Chondrocyte (in vitro differentiated cells): ENCODE measurements at regions not wholly inside any gene's neighbourhood (a gene's known extent, or its start where the extent isn't known, plus 50 kb on each side); places are given as distances from the start of the nearest gene placed in this dataset.
"Not testable (repeated sequence)": the region's sequence is repeated elsewhere in the genome, so short reads cannot be mapped to it uniquely, and the experiment has no call there.

Experiments used
- DNase-seq: peaks from one replicate; pipeline ENCODE4 v3.0.0; 2021; ENCODE audit warnings: mixed read lengths, low spot score
- H3K27ac Mint-ChIP-seq: one replicate; pipeline ENCODE4 v1.8.0; 2021; ENCODE audit warnings: mild to moderate bottlenecking, moderate library complexity, mixed read lengths; ENCODE audit not compliant: unreplicated experiment
- H3K27me3 Mint-ChIP-seq: 2 replicates; pipeline ENCODE4 v1.8.0; 2021; ENCODE audit warnings: low read depth, mixed read lengths
- H3K36me3 Mint-ChIP-seq: 2 replicates; pipeline ENCODE4 v1.8.0; 2021; ENCODE audit warnings: low read depth, mixed read lengths
- H3K4me1 Mint-ChIP-seq: 2 replicates; pipeline ENCODE4 v1.8.0; 2021; ENCODE audit warnings: low read depth, mild to moderate bottlenecking, mixed read lengths
- H3K4me3 Mint-ChIP-seq: one replicate; pipeline ENCODE4 v1.8.0; 2021; ENCODE audit warnings: mild to moderate bottlenecking, moderate library complexity, mixed read lengths; ENCODE audit not compliant: unreplicated experiment
- H3K9me3 Mint-ChIP-seq: 2 replicates; pipeline ENCODE4 v1.8.0; 2021; ENCODE audit warnings: low read depth, mixed read lengths
- TF ChIP-seq, protein P1 (sequence below): fragments of 200-600 bp; sonication (generic); IDR thresholded peaks from 2 replicates; pipeline ENCODE4 v1.5.0; 2021; ENCODE audit warnings: antibody characterized with exemption, mild to moderate bottlenecking, moderate library complexity

DNA sequence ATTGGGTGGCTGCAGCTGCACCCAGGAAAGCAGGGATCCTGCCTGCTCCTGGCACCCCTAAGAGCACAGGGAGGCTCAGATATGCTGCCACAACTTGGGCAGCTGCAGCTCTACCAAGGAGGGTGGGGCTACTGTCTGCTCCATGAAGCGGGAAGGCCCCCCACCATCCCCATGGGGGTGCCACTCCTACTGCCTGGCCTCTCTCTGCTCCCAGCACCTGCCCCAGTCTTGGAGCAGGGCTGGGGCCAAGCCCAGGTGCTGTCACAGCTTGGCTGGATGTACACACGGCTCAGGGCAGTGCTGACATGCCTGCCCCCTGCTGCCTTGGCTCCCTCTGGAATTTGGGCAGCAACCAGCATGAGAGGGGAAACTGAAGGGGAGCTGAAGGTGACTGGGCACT is 214.7 kb upstream of the PLPPR1 start:
- TF ChIP-seq, protein P1, sequence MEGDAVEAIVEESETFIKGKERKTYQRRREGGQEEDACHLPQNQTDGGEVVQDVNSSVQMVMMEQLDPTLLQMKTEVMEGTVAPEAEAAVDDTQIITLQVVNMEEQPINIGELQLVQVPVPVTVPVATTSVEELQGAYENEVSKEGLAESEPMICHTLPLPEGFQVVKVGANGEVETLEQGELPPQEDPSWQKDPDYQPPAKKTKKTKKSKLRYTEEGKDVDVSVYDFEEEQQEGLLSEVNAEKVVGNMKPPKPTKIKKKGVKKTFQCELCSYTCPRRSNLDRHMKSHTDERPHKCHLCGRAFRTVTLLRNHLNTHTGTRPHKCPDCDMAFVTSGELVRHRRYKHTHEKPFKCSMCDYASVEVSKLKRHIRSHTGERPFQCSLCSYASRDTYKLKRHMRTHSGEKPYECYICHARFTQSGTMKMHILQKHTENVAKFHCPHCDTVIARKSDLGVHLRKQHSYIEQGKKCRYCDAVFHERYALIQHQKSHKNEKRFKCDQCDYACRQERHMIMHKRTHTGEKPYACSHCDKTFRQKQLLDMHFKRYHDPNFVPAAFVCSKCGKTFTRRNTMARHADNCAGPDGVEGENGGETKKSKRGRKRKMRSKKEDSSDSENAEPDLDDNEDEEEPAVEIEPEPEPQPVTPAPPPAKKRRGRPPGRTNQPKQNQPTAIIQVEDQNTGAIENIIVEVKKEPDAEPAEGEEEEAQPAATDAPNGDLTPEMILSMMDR = no peak
- peaks cover 6% of the 10 kb centered on the region for H3K27me3 Mint-ChIP-seq
- H3K4me3 Mint-ChIP-seq = no peak overlapping the region
- DNase-seq = no peak
- H3K4me1 Mint-ChIP-seq = no peaks in the 10 kb centered on the region
- H3K27ac Mint-ChIP-seq = no peak overlapping the region
- no peaks in the 10 kb centered on the region for H3K36me3 Mint-ChIP-seq
- no peaks in the 10 kb centered on the region for H3K9me3 Mint-ChIP-seq

DNA sequence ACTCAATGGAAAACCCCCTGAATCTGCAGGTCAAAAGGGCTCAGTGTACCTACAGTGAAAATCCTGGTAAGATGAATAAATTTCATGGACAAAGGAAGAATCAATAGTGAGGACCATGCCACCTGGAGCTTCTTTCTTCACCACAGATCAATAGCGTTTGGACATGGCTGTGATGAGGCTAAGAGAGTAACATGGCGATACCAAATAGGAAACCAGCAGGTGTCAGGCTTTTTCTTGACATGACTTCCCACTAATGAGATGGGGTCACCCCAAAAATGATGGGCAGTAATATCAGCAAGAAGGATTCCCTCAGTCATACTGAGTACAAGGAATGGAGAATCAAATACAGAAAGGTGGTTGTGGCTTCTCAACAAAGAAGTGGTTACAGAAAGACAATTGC is 208.5 kb upstream of the PLPPR1 start:
- H3K27ac Mint-ChIP-seq = no peak overlapping the region
- TF ChIP-seq, protein P1 = no peak

DNA sequence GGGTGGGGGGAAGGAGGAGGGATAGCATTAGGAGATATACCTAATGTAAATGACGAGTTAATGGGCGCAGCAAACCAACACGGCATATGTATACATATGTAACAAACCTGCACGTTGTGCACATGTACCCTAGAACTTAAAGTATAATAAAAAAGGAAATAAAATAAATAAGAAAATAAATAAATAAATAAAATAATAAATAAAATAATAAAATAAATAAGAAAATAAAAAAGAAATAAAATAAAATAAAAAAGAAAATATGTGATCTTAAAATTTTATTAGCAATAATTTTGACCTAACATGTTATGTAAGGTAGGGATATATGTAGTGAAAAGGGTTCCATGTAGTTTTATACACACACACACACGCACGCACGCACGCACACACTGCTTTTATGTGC is 195.5 kb upstream of the PLPPR1 start:
- not testable (repeated sequence) for H3K27me3 Mint-ChIP-seq, H3K27ac Mint-ChIP-seq, H3K4me3 Mint-ChIP-seq, H3K4me1 Mint-ChIP-seq, H3K9me3 Mint-ChIP-seq, H3K36me3 Mint-ChIP-seq, DNase-seq

More for the DNA sequence above, 208.5 kb upstream of the PLPPR1 start:
- peaks cover 10% of the 10 kb centered on the region for H3K27me3 Mint-ChIP-seq
- no peak for DNase-seq
- no peaks in the 10 kb centered on the region for H3K4me1 Mint-ChIP-seq
- no peaks in the 10 kb centered on the region for H3K9me3 Mint-ChIP-seq
- H3K36me3 Mint-ChIP-seq = no peaks in the 10 kb centered on the region
- H3K4me3 Mint-ChIP-seq = no peak overlapping the region

DNA sequence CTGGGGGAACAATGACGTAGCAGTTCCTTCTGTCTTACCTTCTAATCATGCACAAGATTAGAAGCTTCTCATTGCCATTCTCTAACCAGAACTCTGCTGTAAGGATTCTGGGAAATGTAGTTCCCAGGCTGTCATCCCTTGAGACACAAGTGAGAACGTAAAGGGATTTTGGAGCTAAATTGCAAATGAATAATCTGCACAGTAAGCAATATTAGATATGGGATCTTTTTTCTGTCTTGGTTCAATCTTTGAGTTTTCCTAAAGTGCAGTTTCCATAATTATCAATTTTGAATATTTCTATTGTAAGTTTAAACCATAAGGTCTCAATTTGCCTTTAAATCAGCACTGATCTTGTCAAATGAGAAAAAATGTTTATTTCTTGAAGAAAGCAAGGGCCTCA is 189.7 kb upstream of the PLPPR1 start:
- Mint-ChIP-seq H3K4me3 (no peak overlapping the region), H3K27ac (no peak overlapping the region), H3K36me3 (no peaks in the 10 kb centered on the region), H3K9me3 (no peaks in the 10 kb centered on the region), H3K4me1 (no peaks in the 10 kb centered on the region), H3K27me3 (peaks cover 4% of the 10 kb centered on the region)
- TF ChIP-seq, protein P1 = no peak
- DNase-seq = no peak

DNA sequence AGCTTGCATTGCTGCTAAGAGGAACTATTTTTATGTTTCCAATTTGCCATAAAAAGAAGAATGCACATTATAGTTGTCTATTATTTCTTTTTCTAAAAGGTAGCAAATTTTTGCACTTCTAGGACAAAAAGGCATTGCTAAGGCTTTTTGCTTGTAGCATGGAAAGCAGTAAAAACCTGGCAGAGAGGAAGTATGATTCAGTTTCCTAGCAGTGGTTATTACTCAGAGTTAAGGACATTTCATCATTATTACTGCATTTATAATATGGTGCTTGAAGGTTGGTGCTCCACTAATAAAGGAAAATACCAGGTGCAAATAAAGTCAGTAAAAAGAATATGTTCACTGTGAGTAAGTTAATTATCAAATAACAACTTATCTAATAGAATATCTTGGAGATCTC is 179.8 kb upstream of the PLPPR1 start:
- TF ChIP-seq, protein P1 = no peak
- Mint-ChIP-seq H3K36me3 (no peaks in the 10 kb centered on the region), H3K9me3 (no peaks in the 10 kb centered on the region), H3K4me3 (no peak overlapping the region), H3K27ac (no peak overlapping the region), H3K4me1 (no peaks in the 10 kb centered on the region), H3K27me3 (peaks cover 5% of the 10 kb centered on the region)
- DNase-seq = no peak

DNA sequence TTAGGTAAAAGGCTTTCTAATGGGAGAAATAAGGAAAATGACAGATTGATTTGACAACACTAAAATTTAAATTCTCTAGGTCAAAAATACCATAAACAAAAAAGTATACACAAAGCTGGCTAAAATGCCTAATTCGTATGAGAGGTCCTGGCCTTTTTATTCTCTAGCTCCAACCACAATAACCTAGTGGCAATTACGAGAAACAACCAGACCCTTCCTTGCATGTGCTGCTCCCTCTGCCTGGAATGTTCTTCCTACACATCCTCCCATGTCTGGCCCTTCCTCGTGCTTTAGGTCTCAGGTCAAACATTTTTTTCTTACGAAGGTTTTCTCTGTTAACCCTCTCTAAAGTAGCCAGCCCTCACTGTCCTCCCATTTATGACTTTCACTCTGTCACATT is 176.4 kb upstream of the PLPPR1 start:
- TF ChIP-seq, protein P1 = no peak
- Mint-ChIP-seq H3K4me3 (no peak overlapping the region), H3K27me3 (peaks cover 5% of the 10 kb centered on the region), H3K36me3 (no peaks in the 10 kb centered on the region), H3K4me1 (no peaks in the 10 kb centered on the region), H3K9me3 (no peaks in the 10 kb centered on the region), H3K27ac (no peak overlapping the region)
- no peak for DNase-seq
